HG02938 (cell line): ENCODE measurements at regions not wholly inside any gene's neighbourhood (a gene's known extent, or its start where the extent isn't known, plus 50 kb on each side); places are given as distances from the start of the nearest gene placed in this dataset.

Experiments used
- ATAC-seq: cut with Tn5 transposase; IDR thresholded peaks from one replicate; pipeline ENCODE4 v1.9.1; 2021; ENCODE audit warnings: mild to moderate bottlenecking, moderate library complexity; ENCODE audit not compliant: unreplicated experiment

GRCh38 chr2:120424274-120424796 is 78.4 kb downstream of the INHBB start:
- ATAC-seq, result no peak

- ATAC-seq, result no peak
Measured at GRCh38 chr2:120425014-120425413, 79.1 kb downstream of the INHBB start.

GRCh38 chr2:120428748-120429147 is 82.8 kb downstream of the INHBB start:
- ATAC-seq, result no peak

DNA sequence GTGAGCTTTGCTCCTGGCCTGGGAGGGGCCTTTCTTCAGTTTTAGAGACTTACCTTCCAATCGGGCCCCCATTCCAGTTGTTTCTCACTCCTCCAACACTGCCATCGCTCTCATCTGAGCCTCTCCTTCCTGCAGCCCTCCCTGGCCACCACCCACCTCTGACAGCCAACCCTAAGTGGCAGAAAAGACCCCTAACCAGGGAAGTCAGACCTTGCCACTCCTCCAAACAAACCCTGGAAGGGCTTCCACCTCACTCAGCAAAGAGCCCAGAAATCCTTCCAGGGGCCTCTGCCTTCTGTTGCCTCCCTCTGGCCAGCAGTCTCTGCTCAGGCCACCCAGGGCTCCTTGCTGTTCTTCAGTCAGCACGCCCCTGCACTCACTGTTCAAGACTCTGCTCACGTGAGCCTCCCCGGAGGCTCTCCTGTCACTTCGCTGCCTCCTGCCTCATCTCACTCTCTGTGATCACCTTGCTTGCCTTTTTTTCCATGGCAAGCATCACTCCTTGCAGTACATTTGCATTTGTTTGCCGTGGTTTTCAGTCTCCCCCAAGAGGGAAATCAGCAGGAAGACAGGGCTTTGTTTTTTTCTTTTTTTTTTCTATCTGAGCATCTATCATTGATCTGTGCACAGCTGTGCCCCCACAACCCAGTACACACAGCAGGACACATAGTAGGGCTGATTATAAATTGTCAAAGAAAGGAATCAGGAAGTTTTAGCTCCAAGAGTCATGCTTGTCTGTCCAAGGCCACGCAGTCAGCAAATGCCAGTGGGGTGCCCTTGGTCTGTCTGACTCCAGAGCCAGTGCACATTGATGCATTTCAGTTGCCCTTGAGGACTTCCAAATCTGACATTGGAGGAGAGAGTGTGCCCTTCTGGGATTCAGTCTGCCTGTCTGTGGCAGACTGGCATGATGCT is 83.9 kb downstream of the INHBB start:
- ATAC-seq, result no peak

DNA sequence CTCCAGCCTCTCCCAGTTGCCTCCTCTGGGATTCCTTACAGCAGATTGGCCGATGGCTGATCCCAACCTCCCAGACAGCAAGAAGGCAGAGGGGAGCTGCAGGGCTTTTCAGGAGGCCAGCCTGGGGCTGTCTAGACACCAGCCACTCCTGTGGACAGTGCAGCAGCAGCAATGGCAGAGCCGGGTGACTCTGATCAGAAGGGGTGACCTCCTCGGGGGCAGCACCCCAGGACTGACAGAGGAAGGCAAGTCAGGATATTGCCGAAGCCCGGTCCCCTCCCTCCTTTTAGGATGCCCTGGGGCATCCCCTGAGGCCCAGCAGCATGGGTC is 84.5 kb downstream of the INHBB start:
- ATAC-seq, result no peak

DNA sequence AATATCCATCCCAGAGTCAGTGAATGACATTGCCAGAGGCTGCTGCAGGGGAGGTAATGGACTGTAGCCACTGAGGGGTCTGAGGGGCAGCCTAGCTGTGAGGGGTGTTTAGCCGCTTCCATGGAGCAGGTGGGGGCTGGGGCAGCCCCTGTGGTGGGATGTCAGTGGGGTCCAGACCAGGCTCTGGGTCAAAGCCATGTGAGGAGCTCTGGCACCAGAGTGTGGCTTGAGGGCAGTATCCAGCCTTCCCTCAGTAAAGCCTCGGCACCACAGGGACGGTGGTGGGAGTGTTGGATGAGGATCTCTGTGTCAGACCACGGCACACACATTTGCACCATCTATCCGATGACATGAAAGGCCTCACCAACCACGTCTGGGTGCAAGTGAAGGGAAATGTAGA is 85.0 kb downstream of the INHBB start:
- ATAC-seq, result no peak

- ATAC-seq, result no peak
Measured at GRCh38 chr2:120431386-120432292, 85.7 kb downstream of the INHBB start.

- ATAC-seq, result no peak
Measured at GRCh38 chr2:120432293-120432975, 86.5 kb downstream of the INHBB start.

GRCh38 chr2:120432976-120433815 is 87.3 kb downstream of the INHBB start:
- no peak for ATAC-seq

GRCh38 chr2:120433816-120434290 is 87.9 kb downstream of the INHBB start:
- ATAC-seq, result no peak

GRCh38 chr2:120434492-120435308 is 88.8 kb downstream of the INHBB start:
- ATAC-seq, result no peak

DNA sequence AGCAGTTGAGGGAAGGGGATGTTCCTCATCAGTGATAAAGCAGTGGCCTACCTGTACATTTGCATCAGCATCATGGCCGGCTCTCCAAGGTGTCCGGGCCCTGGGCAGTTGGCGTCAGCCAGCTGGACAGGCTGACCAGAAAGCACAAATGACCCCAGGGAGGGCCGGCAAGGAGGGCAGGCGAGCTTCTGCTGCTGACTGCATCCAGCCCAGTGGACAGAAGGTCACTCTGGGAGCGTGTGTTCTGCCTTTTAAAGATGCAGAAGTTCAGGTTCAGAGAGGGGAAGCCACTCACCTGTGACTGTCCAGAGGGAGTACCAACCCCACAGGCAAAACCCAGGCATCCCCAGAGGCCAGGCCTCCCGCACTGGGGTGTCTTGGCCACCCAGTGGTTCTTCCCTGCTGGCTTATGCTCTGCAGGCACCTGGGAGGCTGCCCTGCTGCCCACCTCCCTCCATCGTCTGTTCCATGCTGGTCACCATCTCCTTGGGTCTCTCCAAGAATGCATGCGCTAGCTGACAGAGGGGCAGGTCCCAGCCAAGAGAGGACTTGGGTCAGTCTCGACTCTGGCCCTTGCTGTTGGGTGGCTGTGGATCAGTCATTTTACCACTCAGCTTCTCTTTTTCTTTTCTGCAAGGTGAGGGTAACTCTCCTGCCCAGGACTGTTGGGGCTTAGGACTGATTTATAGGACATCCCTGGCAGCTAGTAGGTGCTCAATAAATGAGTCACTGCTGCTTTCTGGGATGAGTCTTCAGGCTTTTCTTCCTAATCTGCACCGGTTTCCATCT is 89.9 kb downstream of the INHBB start:
- ATAC-seq, result no peak

DNA sequence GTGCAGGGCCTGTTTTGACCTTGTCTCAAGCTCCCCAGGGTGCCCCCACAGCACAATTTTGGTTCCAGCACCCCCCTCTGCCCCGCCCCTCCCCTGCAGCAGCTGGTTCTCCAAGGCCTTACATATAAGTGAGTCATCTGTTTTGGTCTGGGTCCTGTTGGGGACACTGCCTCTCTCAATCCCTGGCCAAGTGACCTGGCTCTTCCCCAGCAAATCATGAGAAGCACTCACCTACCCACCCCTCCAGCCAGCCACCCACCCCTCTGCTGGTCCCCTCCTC is 90.5 kb downstream of the INHBB start:
- no peak for ATAC-seq

GRCh38 chr2:120436885-120437603 is 91.1 kb downstream of the INHBB start:
- no peak for ATAC-seq

GRCh38 chr2:120437604-120438000 is 91.7 kb downstream of the INHBB start:
- ATAC-seq, result no peak

DNA sequence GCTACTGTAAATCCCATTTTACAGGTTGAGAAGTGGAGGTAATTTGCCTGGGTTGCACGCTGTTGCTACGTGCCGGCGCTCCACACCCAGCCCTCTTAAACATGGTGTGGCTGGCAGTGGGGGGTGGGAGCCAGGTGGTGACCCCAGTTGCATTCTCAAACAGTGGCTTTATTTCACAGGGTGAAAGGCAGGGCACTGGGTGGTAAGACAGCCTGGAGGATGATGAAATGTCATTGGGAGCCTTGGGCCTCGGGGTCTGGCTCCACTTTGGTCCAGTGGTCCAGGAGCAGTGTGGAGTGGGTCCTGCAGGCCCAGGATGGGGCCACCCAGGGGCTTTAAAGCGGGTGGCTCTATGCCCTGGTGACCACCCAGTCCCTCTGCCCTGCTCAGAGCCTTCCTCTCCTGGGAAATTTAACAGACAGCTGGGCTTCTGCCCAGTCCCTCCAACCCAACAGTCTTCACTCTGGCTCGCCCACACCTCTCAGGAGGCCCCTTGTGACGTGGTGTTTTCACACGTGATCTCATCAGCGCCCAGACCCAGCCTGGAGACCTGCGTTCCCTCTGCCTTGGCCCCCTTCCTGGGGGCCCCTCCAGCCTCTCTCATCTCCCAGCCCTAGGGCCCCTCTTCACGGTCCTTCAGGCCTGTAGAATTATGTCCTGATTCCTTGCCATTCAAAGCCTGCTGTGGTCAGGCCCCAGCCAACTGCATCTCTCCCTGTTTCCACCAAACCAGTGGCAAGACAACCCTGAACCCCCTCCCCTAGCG is 92.5 kb downstream of the INHBB start:
- ATAC-seq, result no peak

GRCh38 chr2:120439067-120439368 is 93.1 kb downstream of the INHBB start:
- ATAC-seq, result no peak
